ENCODE measurements at regions not wholly inside any gene's neighbourhood (a gene's known extent, or its start where the extent isn't known, plus 50 kb on each side); places are given as distances from the start of the nearest gene placed in this dataset.

DNA sequence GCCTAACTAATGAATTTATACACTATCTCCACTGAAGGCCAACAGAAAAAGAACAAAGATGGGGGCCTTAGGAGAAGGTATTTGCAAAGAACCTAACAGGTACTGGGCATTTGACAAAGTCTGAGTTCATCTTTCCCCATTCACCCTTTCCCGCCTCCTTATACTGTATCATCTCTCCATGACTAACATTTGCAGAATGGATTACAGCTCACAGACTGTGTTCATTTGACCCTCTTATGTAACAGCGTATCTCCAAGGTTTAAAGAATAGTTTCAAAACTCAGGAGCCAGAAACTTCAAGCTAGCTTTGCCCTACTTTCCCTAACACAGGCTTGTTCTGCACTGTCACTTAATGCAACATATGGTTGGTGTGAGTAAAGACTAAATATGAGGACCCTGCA, 238.7 kb upstream of the CELF2 start:
- no peak for TF ChIP-seq JUND (IDR thresholded peaks at IDR 0.05)
- TF ChIP-seq, protein P1, sequence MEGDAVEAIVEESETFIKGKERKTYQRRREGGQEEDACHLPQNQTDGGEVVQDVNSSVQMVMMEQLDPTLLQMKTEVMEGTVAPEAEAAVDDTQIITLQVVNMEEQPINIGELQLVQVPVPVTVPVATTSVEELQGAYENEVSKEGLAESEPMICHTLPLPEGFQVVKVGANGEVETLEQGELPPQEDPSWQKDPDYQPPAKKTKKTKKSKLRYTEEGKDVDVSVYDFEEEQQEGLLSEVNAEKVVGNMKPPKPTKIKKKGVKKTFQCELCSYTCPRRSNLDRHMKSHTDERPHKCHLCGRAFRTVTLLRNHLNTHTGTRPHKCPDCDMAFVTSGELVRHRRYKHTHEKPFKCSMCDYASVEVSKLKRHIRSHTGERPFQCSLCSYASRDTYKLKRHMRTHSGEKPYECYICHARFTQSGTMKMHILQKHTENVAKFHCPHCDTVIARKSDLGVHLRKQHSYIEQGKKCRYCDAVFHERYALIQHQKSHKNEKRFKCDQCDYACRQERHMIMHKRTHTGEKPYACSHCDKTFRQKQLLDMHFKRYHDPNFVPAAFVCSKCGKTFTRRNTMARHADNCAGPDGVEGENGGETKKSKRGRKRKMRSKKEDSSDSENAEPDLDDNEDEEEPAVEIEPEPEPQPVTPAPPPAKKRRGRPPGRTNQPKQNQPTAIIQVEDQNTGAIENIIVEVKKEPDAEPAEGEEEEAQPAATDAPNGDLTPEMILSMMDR (IDR thresholded peaks at IDR 0.05 in 2 of 3, conservative IDR thresholded peaks at IDR 0.05 in 1 of 3; ENCODE audit: borderline replicate concordance in 1 of 3, insufficient read depth in 1 of 3, low read depth in 2 of 3, low read length in 2 of 3) = no peak

All from HCT116 (cell line).